Esophagus squamous epithelium (tissue), 5 donors: ENCODE measurements at regions not wholly inside any gene's neighbourhood (a gene's known extent, or its start where the extent isn't known, plus 50 kb on each side); places are given as distances from the start of the nearest gene placed in this dataset.

Experiments
- DNase-seq: peaks from one replicate; lab custom pipeline; 2025; lab: John Stamatoyannopoulos, UW
- H3K27ac ChIP-seq, 4 donors: fragments of 200-600 bp; sonication (generic); one replicate each; pipeline ENCODE4 v1.5.1; 2016 to 2019; ENCODE audit warnings: mild to moderate bottlenecking in 1 of 4
- H3K27me3 ChIP-seq, 4 donors: fragments of 200-600 bp; sonication (generic); 1 replicate in 3 of 4; 2 replicates in 1 of 4; pipeline versions ENCODE4 v1.5.1 to v1.6.0; 2017 to 2021; ENCODE audit warnings: antibody characterized with exemption in 1 of 4
- H3K36me3 ChIP-seq, 3 donors: fragments of 200-600 bp; sonication (generic); one replicate each; pipeline ENCODE4 v1.5.1; 2016 to 2019
- H3K4me1 ChIP-seq, 3 donors: fragments of 200-600 bp; sonication (generic); one replicate each; pipeline ENCODE4 v1.5.1; 2017 to 2019
- H3K4me3 ChIP-seq, 4 donors: fragments of 200-600 bp; sonication (generic); 1 replicate in 3 of 4; 2 replicates in 1 of 4; pipeline ENCODE4 v1.5.1; 2016 to 2019; ENCODE audit warnings: mild to moderate bottlenecking in 2 of 4, moderate library complexity in 1 of 4
- H3K9me3 ChIP-seq, 3 donors: fragments of 200-600 bp; sonication (generic); one replicate each; pipeline ENCODE4 v1.5.1; 2016 to 2019
- CTCF ChIP-seq, 6 experiments: fragments of 450-650 bp in 4 of 6; fragments of 200-600 bp in 2 of 6; sonication (generic) in 2 of 6; IDR thresholded peaks; one replicate each; pipeline ENCODE4 v1.5.1; 2016 to 2019; ENCODE audit warnings: antibody characterized with exemption in 6 of 6, mild to moderate bottlenecking in 4 of 6, moderate library complexity in 4 of 6
- POLR2A ChIP-seq, 4 donors: fragments of 450-650 bp; IDR thresholded peaks; one replicate each; pipeline ENCODE4 v1.6.1; 2017; ENCODE audit warnings: antibody characterized with exemption in 4 of 4, mild to moderate bottlenecking in 4 of 4, moderate library complexity in 3 of 4
- WGBS, 2 donors: methylation state at CpG; one replicate each; pipeline ENCODE4 v1.1.5; 2018; 5-methylcytosine and 5-hydroxymethylcytosine counted together
- intact Hi-C: fragments of 100-400 bp; cut with DNase I; formaldehyde crosslinking; loops from one replicate; pipeline ENCODE4 v1.15.0; 2022
- donor health status: DM: yes; HTN: yes; CAD: no.

- no peak overlapping the region for H3K27ac ChIP-seq
- intact Hi-C loops: no loop called here
- no peaks in the 10 kb centered on the region for H3K27me3 ChIP-seq
- no peaks in the 10 kb centered on the region for H3K4me1 ChIP-seq
- H3K36me3 ChIP-seq: no peaks in the 10 kb centered on the region
- no peaks in the 10 kb centered on the region for H3K9me3 ChIP-seq
- H3K4me3 ChIP-seq: no peak overlapping the region
- DNase-seq: no peak
- 68 to 75% methylated on average over 2 of the region's 2 CpGs for WGBS, 2 donors
- no peak for TF ChIP-seq CTCF (IDR thresholded peaks at IDR 0.05)
- TF ChIP-seq POLR2A (IDR thresholded peaks at IDR 0.05): no peak
These were observed 74.8 kb upstream of the TSLP start for GRCh38 chr5:110996742-110997141.

- no peaks in the 10 kb centered on the region for H3K36me3 ChIP-seq
- DNase-seq: no peak
- no peaks in the 10 kb centered on the region for H3K4me1 ChIP-seq
- WGBS, 2 donors: 100% methylated on average over 2 to 3 of the region's 3 CpGs
- no peak overlapping the region for H3K4me3 ChIP-seq
- no peak overlapping the region for H3K27ac ChIP-seq
- no peaks in the 10 kb centered on the region for H3K9me3 ChIP-seq
- intact Hi-C loops: no loop called here
- TF ChIP-seq CTCF (IDR thresholded peaks at IDR 0.05): no peak
- no peak for TF ChIP-seq POLR2A (IDR thresholded peaks at IDR 0.05)
- no peaks in the 10 kb centered on the region for H3K27me3 ChIP-seq
These were observed 69.5 kb upstream of the TSLP start for GRCh38 chr5:111002036-111002435.

- no peak for DNase-seq
- no peaks in the 10 kb centered on the region for H3K27me3 ChIP-seq
- H3K27ac ChIP-seq: no peak overlapping the region
- TF ChIP-seq CTCF (IDR thresholded peaks at IDR 0.05) (no peak), POLR2A (IDR thresholded peaks at IDR 0.05) (no peak)
- no peaks in the 10 kb centered on the region for H3K9me3 ChIP-seq
- intact Hi-C loops: no loop called here
- H3K4me3 ChIP-seq: no peak overlapping the region
- no peaks in the 10 kb centered on the region for H3K36me3 ChIP-seq
- 87 to 97% methylated on average over 1 of the region's 1 CpG for WGBS, 2 donors
- H3K4me1 ChIP-seq: no peaks in the 10 kb centered on the region
These were observed 67.9 kb upstream of the TSLP start for GRCh38 chr5:111003623-111004022.

GRCh38 chr5:111004291-111004690, 67.2 kb upstream of the TSLP start:
- H3K4me1 ChIP-seq: no peaks in the 10 kb centered on the region
- no peak for DNase-seq
- intact Hi-C loops: no loop called here
- no peak overlapping the region for H3K27ac ChIP-seq
- H3K27me3 ChIP-seq: no peaks in the 10 kb centered on the region
- no peak for TF ChIP-seq CTCF (IDR thresholded peaks at IDR 0.05)
- TF ChIP-seq POLR2A (IDR thresholded peaks at IDR 0.05): no peak
- H3K9me3 ChIP-seq: no peaks in the 10 kb centered on the region
- H3K36me3 ChIP-seq: no peaks in the 10 kb centered on the region
- WGBS, 2 donors: 60 to 72% methylated on average over 9 of the region's 9 CpGs
- H3K4me3 ChIP-seq: no peak overlapping the region

- H3K4me3 ChIP-seq: no peak overlapping the region
- intact Hi-C loops: no loop called here
- 82 to 89% methylated on average over 2 of the region's 2 CpGs for WGBS, 2 donors
- no peaks in the 10 kb centered on the region for H3K9me3 ChIP-seq
- DNase-seq: no peak
- no peaks in the 10 kb centered on the region for H3K27me3 ChIP-seq
- H3K36me3 ChIP-seq: no peaks in the 10 kb centered on the region
- no peak overlapping the region for H3K27ac ChIP-seq
- TF ChIP-seq CTCF (IDR thresholded peaks at IDR 0.05) (no peak), POLR2A (IDR thresholded peaks at IDR 0.05) (no peak)
- no peaks in the 10 kb centered on the region for H3K4me1 ChIP-seq
These were observed 60.7 kb upstream of the TSLP start for GRCh38 chr5:111010783-111011182.
